Chondrocyte (in vitro differentiated cells): ENCODE measurements at regions not wholly inside any gene's neighbourhood (a gene's known extent, or its start where the extent isn't known, plus 50 kb on each side); places are given as distances from the start of the nearest gene placed in this dataset.

Experiments
- DNase-seq: peaks from one replicate; pipeline ENCODE4 v3.0.0; 2021; ENCODE audit warnings: mixed read lengths, low spot score
- H3K27ac Mint-ChIP-seq: one replicate; pipeline ENCODE4 v1.8.0; 2021; ENCODE audit warnings: mild to moderate bottlenecking, moderate library complexity, mixed read lengths; ENCODE audit not compliant: unreplicated experiment
- H3K27me3 Mint-ChIP-seq: 2 replicates; pipeline ENCODE4 v1.8.0; 2021; ENCODE audit warnings: low read depth, mixed read lengths
- H3K36me3 Mint-ChIP-seq: 2 replicates; pipeline ENCODE4 v1.8.0; 2021; ENCODE audit warnings: low read depth, mixed read lengths
- H3K4me1 Mint-ChIP-seq: 2 replicates; pipeline ENCODE4 v1.8.0; 2021; ENCODE audit warnings: low read depth, mild to moderate bottlenecking, mixed read lengths
- H3K4me3 Mint-ChIP-seq: one replicate; pipeline ENCODE4 v1.8.0; 2021; ENCODE audit warnings: mild to moderate bottlenecking, moderate library complexity, mixed read lengths; ENCODE audit not compliant: unreplicated experiment
- H3K9me3 Mint-ChIP-seq: 2 replicates; pipeline ENCODE4 v1.8.0; 2021; ENCODE audit warnings: low read depth, mixed read lengths
- TF ChIP-seq, protein P1 (sequence below): fragments of 200-600 bp; sonication (generic); IDR thresholded peaks from 2 replicates; pipeline ENCODE4 v1.5.0; 2021; ENCODE audit warnings: antibody characterized with exemption, mild to moderate bottlenecking, moderate library complexity

DNA sequence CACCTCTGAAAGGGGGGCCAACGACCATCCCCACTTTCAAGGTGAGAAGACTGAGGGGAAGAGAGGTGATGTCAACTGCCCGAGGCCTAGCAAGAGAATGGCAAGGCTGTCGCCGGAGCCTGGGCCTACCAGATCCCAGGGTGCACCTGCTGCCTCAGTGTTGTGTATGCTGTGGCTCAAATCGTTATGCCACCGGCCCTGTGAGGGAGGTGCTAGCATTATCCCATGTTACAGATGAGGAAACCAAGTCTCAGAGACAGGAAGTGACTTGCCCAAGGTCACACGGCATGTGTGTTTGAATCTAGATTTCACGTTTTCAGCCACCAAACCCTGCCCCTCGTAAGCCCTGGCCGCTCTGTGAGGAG is 152.5 kb downstream of the CEBPB start:
- Mint-ChIP-seq H3K27me3 (no peaks in the 10 kb centered on the region), H3K4me1 (peaks cover 27% of the 10 kb centered on the region), H3K9me3 (no peaks in the 10 kb centered on the region), H3K27ac (no peak overlapping the region), H3K4me3 (no peak overlapping the region), H3K36me3 (no peaks in the 10 kb centered on the region)
- TF ChIP-seq, protein P1, sequence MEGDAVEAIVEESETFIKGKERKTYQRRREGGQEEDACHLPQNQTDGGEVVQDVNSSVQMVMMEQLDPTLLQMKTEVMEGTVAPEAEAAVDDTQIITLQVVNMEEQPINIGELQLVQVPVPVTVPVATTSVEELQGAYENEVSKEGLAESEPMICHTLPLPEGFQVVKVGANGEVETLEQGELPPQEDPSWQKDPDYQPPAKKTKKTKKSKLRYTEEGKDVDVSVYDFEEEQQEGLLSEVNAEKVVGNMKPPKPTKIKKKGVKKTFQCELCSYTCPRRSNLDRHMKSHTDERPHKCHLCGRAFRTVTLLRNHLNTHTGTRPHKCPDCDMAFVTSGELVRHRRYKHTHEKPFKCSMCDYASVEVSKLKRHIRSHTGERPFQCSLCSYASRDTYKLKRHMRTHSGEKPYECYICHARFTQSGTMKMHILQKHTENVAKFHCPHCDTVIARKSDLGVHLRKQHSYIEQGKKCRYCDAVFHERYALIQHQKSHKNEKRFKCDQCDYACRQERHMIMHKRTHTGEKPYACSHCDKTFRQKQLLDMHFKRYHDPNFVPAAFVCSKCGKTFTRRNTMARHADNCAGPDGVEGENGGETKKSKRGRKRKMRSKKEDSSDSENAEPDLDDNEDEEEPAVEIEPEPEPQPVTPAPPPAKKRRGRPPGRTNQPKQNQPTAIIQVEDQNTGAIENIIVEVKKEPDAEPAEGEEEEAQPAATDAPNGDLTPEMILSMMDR: no peak
- no peak for DNase-seq

DNA sequence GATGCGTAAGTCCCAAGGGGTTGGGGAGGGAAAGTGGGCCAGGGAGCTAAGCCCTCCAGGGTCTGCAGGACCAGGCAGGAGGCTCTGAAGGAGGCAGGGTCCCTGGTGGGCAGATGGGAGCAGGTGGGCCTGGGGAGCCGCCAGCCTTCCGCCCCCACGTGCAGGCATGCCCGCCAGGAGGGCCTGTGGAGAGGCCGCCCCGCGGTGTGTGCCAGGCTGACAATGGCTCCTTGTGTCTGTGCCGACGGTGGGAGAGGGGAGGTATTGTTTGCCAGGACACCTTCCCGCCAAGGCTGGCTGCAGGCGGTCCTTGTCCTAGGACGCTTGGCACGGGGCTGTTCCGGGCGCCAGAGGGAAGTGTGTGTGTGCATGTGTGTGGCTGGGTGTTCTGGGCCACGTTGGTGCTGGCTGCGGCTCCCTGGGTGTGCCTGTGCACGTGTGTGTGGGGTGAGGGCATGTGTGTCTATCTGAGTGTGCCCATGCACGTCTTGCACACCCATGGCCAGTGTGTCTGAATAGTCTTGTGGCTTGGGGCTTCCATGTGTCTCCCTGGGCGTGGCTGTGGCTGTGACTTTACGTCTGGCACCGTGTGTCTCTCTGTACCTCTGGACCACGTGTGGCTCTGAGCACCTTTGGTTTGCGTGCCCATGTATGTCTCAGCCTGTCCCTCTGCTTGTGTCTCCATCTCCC is 153.0 kb downstream of the CEBPB start:
- peaks cover 26% of the 10 kb centered on the region for H3K4me1 Mint-ChIP-seq
- no peaks in the 10 kb centered on the region for H3K36me3 Mint-ChIP-seq
- no peak overlapping the region for H3K4me3 Mint-ChIP-seq
- DNase-seq: no peak
- TF ChIP-seq, protein P1: no peak
- H3K27ac Mint-ChIP-seq: no peak overlapping the region
- H3K27me3 Mint-ChIP-seq: no peaks in the 10 kb centered on the region
- H3K9me3 Mint-ChIP-seq: no peaks in the 10 kb centered on the region

DNA sequence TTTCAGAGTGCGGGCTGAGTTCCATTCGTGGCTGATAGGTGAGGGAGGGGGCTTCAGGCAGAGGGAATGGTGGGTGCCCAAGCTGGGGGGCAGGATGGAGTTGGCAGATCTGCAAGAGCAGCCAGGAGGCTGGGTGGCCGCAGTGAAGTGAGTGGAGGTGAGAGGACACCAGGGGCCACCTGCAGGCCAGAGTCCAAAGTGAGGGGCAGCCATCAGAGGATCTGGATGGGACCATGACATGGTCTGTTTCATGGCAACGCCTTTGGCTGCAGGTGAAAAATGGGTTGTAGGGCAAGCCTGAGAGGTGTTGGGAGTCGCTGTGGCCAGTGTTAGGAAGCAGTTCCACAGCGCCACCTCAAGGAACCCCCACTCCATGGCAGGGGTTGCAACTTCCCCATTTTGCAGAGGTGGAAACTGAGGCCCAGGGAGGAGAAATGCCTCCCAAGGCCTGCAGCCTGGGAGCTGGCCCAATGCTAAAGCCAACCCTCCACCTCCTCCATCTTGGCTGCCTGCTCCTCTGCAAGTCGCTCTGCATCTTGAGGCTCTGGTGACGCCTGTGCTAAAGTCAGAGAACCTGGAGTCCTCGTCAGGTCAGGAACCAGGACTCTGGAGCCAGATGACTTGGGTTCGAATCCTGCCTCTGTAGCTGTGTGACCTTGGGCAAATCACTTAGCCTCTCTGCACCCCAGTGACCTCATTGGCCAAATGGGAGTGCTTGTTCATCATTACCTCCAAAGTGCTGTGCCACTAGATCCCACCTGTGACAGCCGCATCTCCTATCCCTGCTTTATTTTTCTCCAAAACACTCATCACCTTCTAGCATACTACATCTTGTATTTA is 153.8 kb downstream of the CEBPB start:
- Mint-ChIP-seq H3K4me1 (peaks cover 18% of the 10 kb centered on the region), H3K9me3 (no peaks in the 10 kb centered on the region), H3K4me3 (no peak overlapping the region), H3K27ac (no peak overlapping the region), H3K36me3 (no peaks in the 10 kb centered on the region), H3K27me3 (no peaks in the 10 kb centered on the region)
- DNase-seq: no peak
- TF ChIP-seq, protein P1: peak; percentile 47

DNA sequence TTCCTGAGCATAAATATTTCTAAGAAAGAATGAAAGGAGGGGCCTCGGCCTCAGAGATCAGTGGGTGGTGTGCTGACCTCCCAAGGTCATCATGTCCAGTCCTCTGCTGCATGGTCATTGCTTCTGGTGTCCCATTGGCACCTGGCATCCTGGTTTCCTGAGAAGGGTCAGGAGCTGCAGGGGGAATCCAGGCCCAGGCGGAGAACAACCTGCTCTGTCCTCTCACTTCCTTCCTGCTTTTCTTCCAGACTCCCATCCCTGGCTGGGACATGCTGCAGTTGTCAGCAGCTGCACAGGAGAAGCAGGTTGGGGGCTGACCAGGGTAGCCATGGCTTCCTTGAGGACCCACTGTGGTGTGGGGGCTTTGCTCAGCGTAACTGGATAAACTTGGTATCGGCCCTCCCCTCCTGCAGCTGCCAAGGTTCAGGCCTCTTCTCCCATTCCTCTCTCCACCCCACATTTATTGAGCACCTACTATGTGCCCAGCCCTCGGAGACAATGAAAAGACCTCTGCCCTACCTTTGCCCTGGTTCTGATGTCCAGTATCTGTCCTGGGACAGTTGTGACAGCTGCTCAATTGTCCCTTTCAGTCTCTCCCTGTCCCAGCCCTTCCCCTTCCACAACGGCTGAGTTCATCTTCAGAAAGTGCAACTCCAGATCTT is 155.2 kb downstream of the CEBPB start:
- TF ChIP-seq, protein P1: no peak
- Mint-ChIP-seq H3K27me3 (no peaks in the 10 kb centered on the region), H3K36me3 (no peaks in the 10 kb centered on the region), H3K4me3 (no peak overlapping the region), H3K27ac (peak overlapping the region; percentile 78), H3K4me1 (peaks cover 10% of the 10 kb centered on the region), H3K9me3 (no peaks in the 10 kb centered on the region)
- DNase-seq: no peak
